ENCODE measurements at regions not wholly inside any gene's neighbourhood (a gene's known extent, or its start where the extent isn't known, plus 50 kb on each side); places are given as distances from the start of the nearest gene placed in this dataset.

GRCh38 chrX:148422526-148422925 is 77.9 kb upstream of the AFF2 start:
- intact Hi-C loops (cut with micrococcal nuclease) = no loop called here
- no peak overlapping the region for H3K27ac Mint-ChIP-seq (ENCODE audit: low read depth, unreplicated experiment)
- H3K36me3 Mint-ChIP-seq (ENCODE audit: insufficient read depth, unreplicated experiment) = no peaks in the 10 kb centered on the region
- no peaks in the 10 kb centered on the region for H3K27me3 Mint-ChIP-seq (ENCODE audit: insufficient read depth, unreplicated experiment)
- no peak overlapping the region for H3K4me3 Mint-ChIP-seq (ENCODE audit: unreplicated experiment)
- POLR2A ChIA-PET = interaction anchor here (0.9 kb wide), 1 partner anchor 9 kb away, joined by 3 read pairs; no protein-coding TSS in a partner anchor
- DNase-seq (ENCODE audit: unreplicated experiment) = peak; percentile 76
- CTCF ChIA-PET = interaction anchor here (0.6 kb wide), 1 partner anchor 1482 kb away, joined by 3 read pairs; no protein-coding TSS in a partner anchor
- H3K9me3 Mint-ChIP-seq (ENCODE audit: unreplicated experiment) = peaks cover 26% of the 10 kb centered on the region
- no TSS peak for BruUV-seq (replicated peaks)
- no peak for TF ChIP-seq CTCF (IDR thresholded peaks at IDR 0.05; ENCODE audit: unreplicated experiment)
- peaks cover 8% of the 10 kb centered on the region for H3K4me1 Mint-ChIP-seq (ENCODE audit: insufficient read depth, unreplicated experiment)

- POLR2A ChIA-PET = no interaction called here
- no peak overlapping the region for H3K27ac Mint-ChIP-seq (ENCODE audit: low read depth, unreplicated experiment)
- intact Hi-C loops (cut with micrococcal nuclease) = no loop called here
- CTCF ChIA-PET = no interaction called here
- H3K36me3 Mint-ChIP-seq (ENCODE audit: insufficient read depth, unreplicated experiment) = no peaks in the 10 kb centered on the region
- TF ChIP-seq CTCF (IDR thresholded peaks at IDR 0.05; ENCODE audit: unreplicated experiment) = no peak
- no peak for DNase-seq (ENCODE audit: unreplicated experiment)
- no peaks in the 10 kb centered on the region for H3K27me3 Mint-ChIP-seq (ENCODE audit: insufficient read depth, unreplicated experiment)
- H3K4me3 Mint-ChIP-seq (ENCODE audit: unreplicated experiment) = no peak overlapping the region
- H3K4me1 Mint-ChIP-seq (ENCODE audit: insufficient read depth, unreplicated experiment) = no peaks in the 10 kb centered on the region
- H3K9me3 Mint-ChIP-seq (ENCODE audit: unreplicated experiment) = peaks cover 23% of the 10 kb centered on the region
- BruUV-seq (replicated peaks) = no TSS peak
Observed at GRCh38 chrX:148424570-148424969, 75.8 kb upstream of the AFF2 start.

GRCh38 chrX:148426467-148426866 is 74.0 kb upstream of the AFF2 start:
- H3K27me3 Mint-ChIP-seq (ENCODE audit: insufficient read depth, unreplicated experiment) = no peaks in the 10 kb centered on the region
- no TSS peak for BruUV-seq (replicated peaks)
- H3K9me3 Mint-ChIP-seq (ENCODE audit: unreplicated experiment) = peaks cover 27% of the 10 kb centered on the region
- intact Hi-C loops (cut with micrococcal nuclease) = no loop called here
- no peak for DNase-seq (ENCODE audit: unreplicated experiment)
- CTCF ChIA-PET = no interaction called here
- H3K36me3 Mint-ChIP-seq (ENCODE audit: insufficient read depth, unreplicated experiment) = no peaks in the 10 kb centered on the region
- POLR2A ChIA-PET = no interaction called here
- H3K4me1 Mint-ChIP-seq (ENCODE audit: insufficient read depth, unreplicated experiment) = no peaks in the 10 kb centered on the region
- no peak overlapping the region for H3K4me3 Mint-ChIP-seq (ENCODE audit: unreplicated experiment)
- no peak overlapping the region for H3K27ac Mint-ChIP-seq (ENCODE audit: low read depth, unreplicated experiment)
- no peak for TF ChIP-seq CTCF (IDR thresholded peaks at IDR 0.05; ENCODE audit: unreplicated experiment)

- intact Hi-C loops (cut with micrococcal nuclease) = no loop called here
- Mint-ChIP-seq H3K27ac (ENCODE audit: low read depth, unreplicated experiment) (no peak overlapping the region), H3K27me3 (ENCODE audit: insufficient read depth, unreplicated experiment) (no peaks in the 10 kb centered on the region), H3K36me3 (ENCODE audit: insufficient read depth, unreplicated experiment) (no peaks in the 10 kb centered on the region), H3K4me1 (ENCODE audit: insufficient read depth, unreplicated experiment) (no peaks in the 10 kb centered on the region), H3K4me3 (ENCODE audit: unreplicated experiment) (no peak overlapping the region), H3K9me3 (ENCODE audit: unreplicated experiment) (peaks cover 8% of the 10 kb centered on the region)
- ChIA-PET CTCF (interaction anchor here (0.8 kb wide), 1 partner anchor 846 kb away, joined by 4 read pairs; no protein-coding TSS in a partner anchor), POLR2A (no interaction called here)
- no peak for TF ChIP-seq CTCF (IDR thresholded peaks at IDR 0.05; ENCODE audit: unreplicated experiment)
- DNase-seq (ENCODE audit: unreplicated experiment) = no peak
- BruUV-seq (replicated peaks) = no TSS peak
Observed at GRCh38 chrX:148441387-148441786, 59.0 kb upstream of the AFF2 start.

All from MCF 10A (cell line).